Limb (tissue), 2 donors: ENCODE measurements at regions not wholly inside any gene's neighbourhood (a gene's known extent, or its start where the extent isn't known, plus 50 kb on each side); places are given as distances from the start of the nearest gene placed in this dataset.
A peak's percentile ranks its signal among the peaks of the same experiment; 100 is the strongest.
"Not testable (repeated sequence)": the region's sequence is repeated elsewhere in the genome, so short reads cannot be mapped to it uniquely, and the experiment has no call there.

ENCODE experiments used
- DNase-seq, 2 donors: peaks; one replicate each; pipeline ENCODE4 v3.0.0-alpha.2; 2016; ENCODE audit errors: extremely low spot score in 2 of 2

DNA sequence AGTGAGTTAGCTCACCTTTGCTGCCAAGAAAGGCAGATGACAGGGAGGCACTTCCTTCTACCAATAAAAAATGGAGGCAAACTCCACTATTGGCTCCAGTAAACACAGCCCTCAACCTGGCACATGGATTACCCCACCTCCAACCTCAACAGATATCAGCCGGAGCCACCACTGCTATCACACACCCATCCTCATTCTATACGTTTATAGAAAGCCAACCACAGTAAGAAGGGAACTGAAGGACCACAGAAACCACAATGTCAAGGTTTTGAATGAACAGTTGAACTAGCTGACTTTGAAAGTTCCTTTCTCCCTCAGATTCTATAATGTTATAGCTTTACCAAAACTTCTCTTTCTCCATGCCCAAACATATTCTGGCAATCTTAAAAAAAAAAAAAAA, 526.2 kb downstream of the UQCRFS1 start:
- DNase-seq, result no peak

DNA sequence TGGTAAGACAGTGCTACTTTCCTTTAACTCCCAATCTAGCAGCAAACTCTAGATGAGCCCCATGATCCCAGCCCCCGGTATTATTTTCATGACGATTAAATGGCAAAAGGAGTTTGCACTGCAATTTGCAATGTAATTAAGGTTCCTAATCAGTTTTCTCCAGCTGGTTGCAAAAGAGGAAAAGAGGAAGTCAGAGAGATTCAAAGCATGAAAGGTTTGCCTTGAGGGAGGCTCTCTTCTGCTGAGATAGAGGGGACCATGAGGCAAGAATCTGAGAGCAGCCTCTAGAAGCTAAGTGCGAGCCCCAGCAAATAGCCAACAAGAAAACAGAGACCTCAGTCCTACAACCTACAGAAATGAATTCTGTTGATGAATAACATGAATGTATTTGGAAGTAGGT, 527.1 kb downstream of the UQCRFS1 start:
- no peak for DNase-seq

DNA sequence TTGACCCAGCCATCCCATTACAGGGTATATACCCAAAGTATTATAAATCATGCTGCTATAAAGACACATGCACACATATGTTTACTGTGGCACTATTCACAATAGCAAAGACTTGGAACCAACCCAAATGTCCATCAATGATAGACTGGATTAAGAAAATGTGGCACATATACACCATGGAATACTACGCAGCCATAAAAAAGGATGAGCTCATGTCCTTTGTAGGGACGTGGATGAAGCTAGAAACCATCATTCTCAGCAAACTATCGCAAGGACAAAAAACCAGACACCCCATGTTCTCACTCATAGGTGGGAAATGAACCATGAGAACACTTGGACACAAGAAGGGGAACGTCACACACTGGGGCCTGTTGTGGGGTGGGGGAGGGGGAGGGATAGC, 527.9 kb downstream of the UQCRFS1 start:
- DNase-seq, result not testable (repeated sequence)

DNA sequence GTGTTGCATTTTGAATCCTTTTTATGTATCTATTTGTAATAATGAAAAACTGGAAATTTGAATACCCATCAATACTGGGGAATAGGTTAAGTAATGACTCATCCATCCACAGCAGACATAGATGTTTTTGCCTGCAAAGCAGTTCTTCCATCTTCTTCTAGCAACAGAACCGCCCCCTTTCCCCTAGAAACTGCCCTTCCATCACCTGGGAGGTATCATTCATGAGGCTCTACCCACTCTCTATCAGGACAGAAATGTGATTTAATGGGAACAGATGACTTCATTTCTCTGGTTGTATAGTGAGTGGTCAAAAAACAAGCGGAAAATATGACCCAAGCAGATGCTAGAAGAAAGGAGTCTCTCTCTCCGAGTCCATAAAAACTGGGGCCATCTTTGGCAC, 532.8 kb downstream of the UQCRFS1 start:
- DNase-seq, result no peak

DNA sequence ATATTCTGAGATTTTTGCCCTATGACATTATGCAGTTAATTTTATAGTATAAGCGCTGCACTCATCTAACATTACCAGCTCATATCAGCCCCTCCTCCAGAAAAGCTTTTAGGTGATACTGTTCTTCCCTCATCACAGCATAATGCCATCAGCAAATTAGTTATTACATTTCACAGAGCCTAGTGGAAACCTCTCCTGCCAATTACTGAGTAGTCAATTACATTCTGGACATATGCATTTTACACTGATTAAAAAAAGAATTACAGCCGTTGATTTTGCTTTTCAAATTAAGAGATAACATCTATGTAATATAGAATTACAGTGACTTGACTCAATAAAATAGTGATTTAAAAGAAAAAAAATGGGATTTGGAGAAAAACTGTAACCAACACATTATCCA, 542.1 kb downstream of the UQCRFS1 start:
- DNase-seq, result no peak

DNA sequence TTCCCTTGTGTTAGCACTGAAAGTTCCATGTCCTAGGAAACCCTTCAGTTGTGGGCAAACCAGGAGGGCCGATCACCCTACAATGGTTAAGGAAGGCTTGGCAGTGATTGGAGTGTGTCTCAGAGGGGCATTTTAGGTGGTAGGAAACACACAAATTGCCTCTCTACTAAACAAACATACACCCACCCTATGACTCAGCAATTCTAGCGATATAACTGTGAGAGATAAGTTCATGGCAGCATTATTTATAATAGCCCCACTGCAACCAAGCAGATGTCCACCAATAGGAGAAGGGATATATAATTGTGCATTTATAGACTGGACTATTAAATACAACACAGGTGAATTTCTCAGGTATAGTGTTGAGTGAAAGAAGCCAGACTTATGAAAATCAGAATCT, 543.1 kb downstream of the UQCRFS1 start:
- DNase-seq, result no peak

DNA sequence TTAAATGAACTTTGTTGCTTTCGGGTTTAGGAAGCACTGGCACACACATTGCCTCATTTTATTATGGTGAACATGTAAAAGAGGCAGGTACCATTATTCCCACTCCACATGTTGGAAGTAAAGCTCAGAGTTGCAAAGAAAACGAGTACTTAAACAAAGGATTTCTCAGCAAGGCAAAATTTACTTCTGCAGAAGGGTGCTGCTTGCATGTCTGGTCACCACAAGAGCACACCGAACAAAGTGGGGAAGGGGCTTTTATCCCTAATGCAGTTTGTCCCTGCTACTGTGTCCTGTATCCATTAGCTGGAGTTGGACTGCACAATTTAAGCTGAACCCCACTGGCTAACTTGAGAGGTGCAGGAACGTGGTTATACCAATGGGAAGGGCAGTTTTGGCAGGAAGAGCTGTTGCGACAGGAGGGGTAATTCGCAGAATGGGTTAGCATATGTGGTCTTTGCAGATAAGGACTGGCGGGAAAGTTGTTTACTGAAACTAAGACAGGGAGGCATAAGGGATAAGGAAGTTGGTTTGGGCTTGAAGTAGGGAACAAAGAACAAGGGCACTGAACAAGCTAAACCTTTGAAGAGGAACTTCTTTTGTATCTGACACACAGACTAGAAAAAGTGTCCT, 545.5 kb downstream of the UQCRFS1 start:
- no peak for DNase-seq

DNA sequence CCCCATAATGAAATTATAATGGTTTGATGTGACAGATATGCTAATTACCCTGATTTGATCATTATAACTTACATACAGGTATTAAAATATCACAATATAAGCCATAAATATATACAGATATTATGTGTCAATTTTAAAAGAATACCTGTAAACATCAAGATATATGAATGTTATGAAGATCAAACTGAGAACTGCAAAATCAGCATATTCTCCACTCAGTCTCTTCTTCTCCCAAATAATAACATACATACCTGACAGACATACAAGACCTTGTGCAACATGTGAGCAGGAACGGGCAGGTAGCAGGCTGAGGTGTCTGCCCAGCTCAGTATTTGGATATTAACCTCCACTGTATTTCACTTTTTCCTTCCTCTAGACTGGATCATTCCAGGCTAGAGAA, 547.2 kb downstream of the UQCRFS1 start:
- DNase-seq, result no peak

DNA sequence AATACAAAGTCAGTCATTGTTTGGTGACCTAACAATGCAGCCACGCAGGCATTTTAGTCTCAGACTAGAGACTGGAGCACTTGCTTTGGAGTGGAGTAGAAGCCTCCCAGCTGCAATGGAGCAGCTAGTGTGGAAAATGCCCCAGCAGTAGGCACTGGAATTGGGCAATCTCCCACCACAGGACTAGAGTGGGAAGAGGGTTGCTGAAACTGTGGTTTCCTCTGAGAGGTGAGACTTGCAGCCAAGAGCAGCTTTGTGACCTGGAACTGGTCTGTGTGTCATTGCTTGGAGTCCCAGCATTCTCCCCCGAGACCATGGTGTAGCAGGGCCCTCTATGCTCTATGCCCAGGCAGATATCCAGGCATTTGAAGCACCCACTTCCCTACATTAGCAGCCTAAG, 556.3 kb downstream of the UQCRFS1 start:
- no peak for DNase-seq

DNA sequence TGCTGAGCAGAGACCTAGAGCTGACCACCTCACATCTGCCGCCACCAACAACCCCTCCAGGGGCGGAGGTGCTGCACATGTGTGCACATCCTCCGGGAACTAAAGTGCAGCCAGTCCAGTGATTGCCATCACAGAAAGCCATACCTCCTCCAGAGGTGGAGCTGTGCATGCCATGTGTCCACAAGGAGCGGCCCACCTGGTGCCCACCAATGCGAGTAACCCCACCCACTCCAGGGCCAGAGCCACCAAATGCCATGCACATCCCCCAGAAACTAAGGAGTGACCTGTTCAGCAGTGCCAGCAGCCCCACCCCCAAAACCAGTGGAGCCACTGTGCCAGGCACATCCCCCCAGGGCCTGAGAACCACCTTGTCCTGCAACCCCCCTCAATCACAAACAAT, 557.9 kb downstream of the UQCRFS1 start:
- DNase-seq, result no peak

DNA sequence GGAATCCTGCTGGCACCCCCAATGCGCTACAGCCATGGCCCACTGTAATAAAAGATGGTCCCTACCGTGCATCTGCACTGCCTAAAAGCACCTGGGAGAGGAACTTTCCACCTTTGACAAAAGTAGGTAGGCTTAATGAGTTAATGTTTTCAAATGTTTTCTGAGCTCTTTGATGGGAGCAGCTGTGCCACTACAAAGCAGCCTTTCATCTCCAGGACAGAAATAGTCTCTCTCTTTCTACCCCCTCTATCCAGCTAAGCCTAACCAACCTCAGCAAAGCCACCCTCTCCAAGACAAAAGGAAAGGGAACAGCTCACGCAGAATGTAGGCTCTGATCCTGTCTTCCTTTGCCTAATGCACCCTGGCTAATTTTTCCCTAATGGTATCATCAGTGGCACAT, 560.2 kb downstream of the UQCRFS1 start:
- no peak for DNase-seq

DNA sequence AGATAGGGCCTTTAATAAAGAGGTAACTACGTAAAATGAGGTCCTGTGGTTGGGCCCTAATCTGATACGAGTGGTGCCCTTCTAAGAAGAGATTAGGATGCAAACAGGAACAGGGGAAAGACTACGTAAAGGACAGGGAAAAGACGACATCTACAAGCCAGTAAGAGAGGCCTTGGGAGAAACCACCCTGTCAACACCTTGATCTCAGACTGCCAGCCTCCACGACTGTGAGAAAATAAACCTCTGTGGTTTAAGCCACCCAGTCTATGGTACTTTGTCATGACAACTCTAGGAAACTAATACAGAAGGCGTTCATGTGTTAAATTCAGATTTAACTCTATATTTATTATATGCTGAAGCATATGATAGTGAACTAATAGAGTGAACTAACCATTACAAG, 566.3 kb downstream of the UQCRFS1 start:
- DNase-seq, result no peak

DNA sequence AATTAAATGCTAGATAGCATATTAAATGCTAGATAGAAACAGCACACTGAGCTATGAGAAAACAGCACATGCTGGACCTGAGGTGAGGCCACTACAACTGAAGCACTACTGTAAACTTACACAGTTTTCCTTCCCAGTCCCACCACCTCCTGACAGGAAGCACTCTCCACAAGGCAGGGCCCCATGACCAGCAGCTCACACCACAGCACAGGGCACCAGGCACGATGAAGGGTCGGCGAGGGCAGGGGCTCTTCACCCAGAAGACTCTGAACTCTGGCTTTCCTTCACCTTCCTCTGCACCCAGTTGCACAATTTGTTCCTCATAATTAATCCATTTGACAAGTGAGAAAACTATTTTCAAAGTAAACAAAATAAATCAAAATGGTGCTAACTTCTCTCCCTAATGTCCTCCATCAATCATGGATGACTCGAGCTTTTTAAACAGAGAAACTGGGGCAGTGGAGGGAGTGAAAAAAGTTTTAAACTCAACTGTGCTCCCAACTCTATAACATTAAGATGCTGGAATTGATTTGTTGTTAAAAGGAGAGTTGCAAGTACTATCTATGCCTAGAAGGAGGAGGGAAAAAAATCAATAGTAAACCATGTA, 568.7 kb downstream of the UQCRFS1 start:
- DNase-seq, result no peak

DNA sequence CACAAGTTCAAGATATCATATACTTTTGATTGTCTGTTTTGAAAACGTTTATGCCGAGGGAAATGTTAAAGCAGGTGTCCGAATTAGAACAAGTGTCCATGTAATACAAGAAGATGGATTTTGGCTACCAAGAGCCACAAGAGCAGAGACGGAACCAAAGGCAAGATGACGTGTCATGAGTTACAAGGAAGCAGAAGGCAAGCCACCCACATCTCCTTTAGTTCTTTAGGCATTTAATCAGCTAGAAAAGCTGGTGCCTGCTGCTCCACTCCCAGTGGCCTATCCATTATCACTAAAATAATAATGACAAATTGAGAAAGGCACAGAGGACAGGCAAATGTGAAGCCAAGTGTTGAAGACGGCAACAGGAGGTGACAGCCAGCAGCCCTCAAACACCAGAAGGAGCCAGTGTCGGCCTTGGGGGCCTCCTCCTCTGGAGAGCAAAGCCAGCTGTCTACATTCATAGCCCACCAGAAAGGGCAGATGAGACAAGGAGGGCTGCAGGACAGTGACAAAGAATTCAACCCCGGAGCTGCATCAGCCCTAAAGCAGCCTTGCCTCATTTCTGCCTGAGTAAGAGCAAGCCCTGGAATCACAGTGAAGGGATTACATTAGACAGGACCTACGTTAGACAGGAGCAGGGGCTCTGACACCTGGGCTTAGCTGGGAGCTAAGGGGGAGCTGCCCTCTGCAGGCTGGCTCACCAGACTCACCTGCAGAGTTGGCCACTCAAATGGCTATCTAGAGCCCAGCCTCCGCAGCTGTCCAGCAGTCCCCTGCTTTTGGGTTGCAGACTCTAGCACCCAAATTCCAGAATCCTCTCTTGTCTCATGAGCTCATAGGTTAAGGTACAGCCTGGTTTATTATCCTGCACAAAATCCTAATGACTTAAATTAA, 569.9 kb downstream of the UQCRFS1 start:
- DNase-seq, result no peak

DNA sequence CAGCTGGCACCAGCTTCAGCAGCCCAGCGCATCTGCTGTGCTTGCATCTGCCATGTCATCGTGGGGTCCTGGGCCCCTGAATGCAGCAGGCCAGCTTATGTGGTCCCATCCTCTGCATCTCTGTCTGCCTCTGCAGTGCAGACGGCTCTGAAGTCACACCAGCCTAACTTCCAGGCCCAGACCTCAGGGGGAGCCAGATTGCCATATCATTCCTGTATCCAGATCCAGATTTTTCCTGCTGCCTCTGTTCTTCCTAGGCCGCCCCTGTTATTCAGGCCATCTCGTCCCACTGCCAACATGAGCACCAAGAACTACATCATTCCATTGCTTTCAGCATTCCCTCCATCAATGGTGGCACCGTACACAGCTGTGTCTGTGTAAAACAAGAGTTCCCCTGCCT, 571.6 kb downstream of the UQCRFS1 start:
- no peak for DNase-seq

DNA sequence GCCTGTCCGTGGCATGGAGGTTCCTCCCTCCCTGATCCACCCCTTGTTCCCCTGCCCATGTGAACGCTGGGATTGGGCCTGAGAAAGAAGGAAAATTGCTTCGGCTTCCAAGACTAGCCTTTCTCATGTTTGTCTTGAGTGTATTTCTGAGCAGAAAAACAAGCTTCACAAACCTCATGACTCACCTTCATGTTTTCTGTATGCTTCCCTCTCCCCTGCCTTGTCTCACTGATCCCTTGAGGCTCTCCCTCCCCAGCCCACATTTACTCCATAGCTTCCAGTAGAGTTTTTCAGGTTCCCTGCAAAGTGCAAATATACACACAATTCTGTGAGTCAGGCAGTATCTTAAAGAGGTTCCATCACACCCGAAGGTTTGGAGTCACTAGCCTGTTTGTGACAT, 572.4 kb downstream of the UQCRFS1 start:
- no peak for DNase-seq

DNA sequence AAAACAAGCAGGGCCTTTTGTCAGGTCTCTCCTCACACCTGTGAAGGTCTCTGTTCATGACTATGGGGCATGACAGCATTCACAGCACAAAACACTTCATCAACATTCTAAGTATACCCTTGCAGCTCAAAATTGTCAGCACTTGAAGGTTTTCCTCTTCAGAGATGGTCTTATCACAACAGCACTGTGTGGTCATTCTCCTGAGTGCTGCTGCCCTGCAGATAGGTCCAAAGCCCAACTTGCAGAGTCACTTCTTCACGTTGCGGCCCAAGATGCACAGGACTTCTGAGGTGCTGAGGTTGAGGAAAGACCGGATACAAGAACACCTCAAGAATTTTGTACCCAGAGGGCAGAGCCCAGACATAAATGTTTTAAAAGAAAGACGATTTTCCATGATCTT, 574.5 kb downstream of the UQCRFS1 start:
- DNase-seq, result no peak

DNA sequence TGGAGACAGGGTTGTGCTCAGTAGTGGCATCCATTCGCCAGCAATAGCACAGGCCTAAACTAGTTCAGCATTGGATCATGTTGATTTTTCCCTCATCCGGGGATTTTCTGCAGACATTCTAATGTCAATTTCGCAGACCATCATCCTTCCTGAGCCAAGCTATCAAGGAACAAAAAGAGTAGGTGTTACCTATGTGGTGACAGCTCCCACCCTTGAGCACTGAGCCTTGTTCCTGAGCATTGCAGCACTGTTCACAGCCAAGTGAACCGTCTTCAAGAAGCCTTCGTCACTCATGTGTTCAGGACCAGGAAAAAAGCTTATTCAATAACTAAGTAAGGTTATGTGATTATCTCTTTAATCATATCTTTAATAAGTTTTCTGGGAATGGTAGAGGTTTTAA, 576.2 kb downstream of the UQCRFS1 start:
- DNase-seq, result no peak

DNA sequence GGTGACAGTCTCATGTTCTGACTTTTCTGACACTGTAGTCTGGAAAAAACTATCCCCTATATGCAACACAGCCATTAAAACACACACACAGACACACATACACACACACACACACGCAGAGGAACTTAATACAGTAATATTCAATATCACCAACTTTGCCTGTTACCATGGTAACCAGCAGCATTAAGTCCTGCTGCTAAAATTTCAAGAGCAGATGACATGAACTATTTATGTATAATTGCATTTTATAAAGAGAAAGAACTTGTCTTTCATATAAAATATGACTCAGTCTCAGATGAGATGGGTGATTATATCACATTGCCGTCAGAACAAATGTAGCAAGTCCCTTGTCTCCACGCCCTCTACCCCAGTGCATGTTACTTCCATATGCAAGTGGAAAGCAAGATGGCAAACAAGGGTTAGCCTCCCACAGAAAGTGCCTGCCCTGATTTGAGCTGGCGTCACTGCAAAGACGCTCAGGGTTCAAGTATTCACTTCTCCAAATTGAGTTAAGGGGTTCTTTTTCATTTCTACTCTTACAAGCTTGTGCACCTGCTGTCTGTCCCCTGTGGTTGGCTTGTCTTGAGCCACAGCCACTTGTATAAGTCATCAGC, 576.8 kb downstream of the UQCRFS1 start:
- no peak for DNase-seq

DNA sequence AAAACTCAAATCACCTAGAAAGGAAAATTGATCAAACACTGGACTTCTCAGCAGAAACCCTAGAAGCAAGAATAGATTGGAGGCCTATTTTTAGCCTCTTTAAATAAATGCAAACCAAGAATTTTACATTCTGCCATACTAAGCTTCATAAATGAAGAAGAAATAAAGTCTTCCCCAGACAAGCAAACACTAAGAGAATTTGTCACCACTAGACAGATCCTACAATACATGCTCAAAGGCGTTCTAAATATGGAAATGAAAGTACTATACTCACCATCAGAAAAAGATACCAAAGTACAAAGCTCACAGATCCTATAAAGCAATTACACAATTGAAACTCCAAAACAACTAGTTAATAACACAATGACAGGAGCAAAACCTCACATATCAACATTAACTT, 578.1 kb downstream of the UQCRFS1 start:
- no peak for DNase-seq

DNA sequence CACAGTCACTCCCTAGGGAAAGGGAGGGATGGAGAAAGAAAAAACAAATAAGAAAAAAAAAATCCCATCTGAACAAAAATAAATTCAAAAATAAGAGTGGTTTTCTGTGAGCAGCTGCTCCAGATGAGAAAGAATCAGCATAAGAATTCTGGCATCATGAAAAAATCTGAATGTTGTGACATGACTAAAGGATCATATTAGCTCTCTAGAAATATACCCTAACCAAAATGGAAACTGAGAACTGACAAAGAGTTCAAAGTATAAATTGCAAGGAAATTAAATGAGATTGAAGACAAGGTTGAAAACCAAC, 579.0 kb downstream of the UQCRFS1 start:
- no peak for DNase-seq

DNA sequence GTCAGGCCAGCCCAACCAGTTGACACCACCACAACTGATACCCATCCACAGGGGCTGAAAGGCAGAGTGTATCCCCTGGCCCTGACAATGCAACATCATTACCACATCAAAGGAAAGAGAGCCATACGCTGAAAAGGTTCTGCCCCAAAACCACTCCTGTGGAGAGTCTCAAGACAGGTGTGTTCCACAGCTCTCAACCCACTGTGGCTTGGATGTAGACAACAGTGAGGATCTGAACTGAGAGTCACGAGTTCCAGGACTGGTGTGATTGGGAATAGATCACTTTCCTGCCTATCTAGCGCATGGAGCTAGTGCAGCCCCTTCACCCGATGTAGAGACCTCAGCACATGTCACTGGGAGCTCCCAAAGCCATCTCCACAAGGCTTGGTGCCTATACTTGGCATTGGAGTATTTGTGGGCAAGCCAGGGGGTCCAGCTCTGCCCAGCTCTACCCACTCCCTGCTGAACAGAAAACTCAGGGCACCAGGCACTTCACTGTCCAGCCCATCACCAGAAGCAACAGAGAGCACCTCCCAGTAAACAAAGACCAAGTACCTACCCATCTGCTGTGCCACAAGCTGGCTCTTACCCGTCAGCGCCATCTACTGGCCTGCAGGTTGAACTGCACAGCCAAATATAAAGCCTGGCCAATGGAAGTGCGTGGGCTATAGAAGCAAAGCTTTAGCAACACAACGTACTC, 579.5 kb downstream of the UQCRFS1 start:
- DNase-seq, result peak; percentile 15 to 39
